Suppressor macrophage (primary cell): ENCODE measurements at regions not wholly inside any gene's neighbourhood (a gene's known extent, or its start where the extent isn't known, plus 50 kb on each side); places are given as distances from the start of the nearest gene placed in this dataset.
"Not testable (repeated sequence)": the region's sequence is repeated elsewhere in the genome, so short reads cannot be mapped to it uniquely, and the experiment has no call there.

ENCODE experiments used
- DNase-seq, 4 experiments: peaks; one replicate each; pipeline ENCODE4 v3.0.0-alpha.2; 2020 to 2022

GRCh38 chr2:155518094-155518493 lies 814.4 kb downstream of the NR4A2 start:
- no peak for DNase-seq

GRCh38 chr2:155517362-155517761 lies 815.2 kb downstream of the NR4A2 start:
- DNase-seq = no peak

GRCh38 chr2:155513248-155513647 lies 814.8 kb downstream of the KCNJ3 start:
- DNase-seq = no peak

GRCh38 chr2:155502766-155503165 lies 804.3 kb downstream of the KCNJ3 start:
- no peak for DNase-seq

- no peak for DNase-seq
These were observed 799.6 kb downstream of the KCNJ3 start for GRCh38 chr2:155498106-155498505.

- DNase-seq = no peak
These were observed 796.2 kb downstream of the KCNJ3 start for GRCh38 chr2:155494744-155495143.

- DNase-seq = no peak
These were observed 786.8 kb downstream of the KCNJ3 start for GRCh38 chr2:155485141-155485842.

- DNase-seq = no peak
These were observed 782.6 kb downstream of the KCNJ3 start for GRCh38 chr2:155481141-155481540.

- not testable (repeated sequence) for DNase-seq
These were observed 773.5 kb downstream of the KCNJ3 start for GRCh38 chr2:155472018-155472417.

GRCh38 chr2:155456222-155456621 lies 757.7 kb downstream of the KCNJ3 start:
- DNase-seq = no peak

- DNase-seq = no peak
These were observed 744.4 kb downstream of the KCNJ3 start for GRCh38 chr2:155442755-155443372.

GRCh38 chr2:155442088-155442487 lies 743.6 kb downstream of the KCNJ3 start:
- no peak for DNase-seq

- no peak for DNase-seq
These were observed 732.6 kb downstream of the KCNJ3 start for GRCh38 chr2:155431004-155431507.

GRCh38 chr2:155427470-155427869 lies 729.0 kb downstream of the KCNJ3 start:
- no peak for DNase-seq

GRCh38 chr2:155424518-155424917 lies 726.0 kb downstream of the KCNJ3 start:
- peak in 2 of 4 experiments; percentile 27 to 34 for DNase-seq

GRCh38 chr2:155418753-155419152 lies 720.3 kb downstream of the KCNJ3 start:
- DNase-seq = no peak

- peak; percentile 1 to 19 (median 10) for DNase-seq
These were observed 714.1 kb downstream of the KCNJ3 start for GRCh38 chr2:155412598-155412997.

GRCh38 chr2:155404433-155405002 lies 706.0 kb downstream of the KCNJ3 start:
- DNase-seq = no peak

GRCh38 chr2:155393406-155393805 lies 694.9 kb downstream of the KCNJ3 start:
- no peak for DNase-seq

GRCh38 chr2:155391613-155392130 lies 693.2 kb downstream of the KCNJ3 start:
- no peak for DNase-seq

GRCh38 chr2:155389224-155389623 lies 690.7 kb downstream of the KCNJ3 start:
- DNase-seq = no peak

GRCh38 chr2:155384555-155385123 lies 686.1 kb downstream of the KCNJ3 start:
- no peak for DNase-seq

- no peak for DNase-seq
These were observed 684.3 kb downstream of the KCNJ3 start for GRCh38 chr2:155382776-155383175.
